ENCODE measurements at regions not wholly inside any gene's neighbourhood (a gene's known extent, or its start where the extent isn't known, plus 50 kb on each side); places are given as distances from the start of the nearest gene placed in this dataset.

- TF ChIP-seq RB1 (IDR thresholded peaks at IDR 0.05; ENCODE audit: borderline replicate concordance) (no peak), POLR2A (IDR thresholded peaks at IDR 0.05; ENCODE audit: low read depth, low read length) (no peak), EP300 (IDR thresholded peaks at IDR 0.05; ENCODE audit: borderline replicate concordance in 1 of 2, control insufficient read depth in 1 of 2, low read depth in 2 of 2, low read length in 2 of 2) (no peak), ZNF622 (IDR thresholded peaks at IDR 0.05) (no peak)
Measured at GRCh38 chr5:85304524-85304923, 919.8 kb upstream of the EDIL3 start.
